ENCODE measurements at regions not wholly inside any gene's neighbourhood (a gene's known extent, or its start where the extent isn't known, plus 50 kb on each side); places are given as distances from the start of the nearest gene placed in this dataset.

DNA sequence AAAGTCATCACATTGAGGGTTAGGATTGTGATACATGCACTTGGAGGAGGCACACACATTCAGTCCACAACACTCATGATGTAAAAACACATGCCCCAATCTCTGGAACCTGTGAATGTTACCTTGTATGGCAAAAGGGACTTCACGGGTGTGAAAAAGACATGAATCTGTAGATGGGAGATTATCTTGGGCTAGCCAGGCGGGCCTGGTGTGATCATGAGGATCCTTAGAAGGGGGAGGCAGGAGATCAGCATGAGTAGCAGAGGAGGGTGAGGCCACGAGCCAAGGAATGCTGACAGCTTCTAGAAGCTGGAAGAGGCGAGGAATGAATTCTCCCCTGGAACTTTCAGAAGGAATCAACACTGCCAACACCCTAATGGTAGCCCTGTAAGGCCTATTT, 77.5 kb upstream of the ENPP6 start:
- TF ChIP-seq, protein P1, sequence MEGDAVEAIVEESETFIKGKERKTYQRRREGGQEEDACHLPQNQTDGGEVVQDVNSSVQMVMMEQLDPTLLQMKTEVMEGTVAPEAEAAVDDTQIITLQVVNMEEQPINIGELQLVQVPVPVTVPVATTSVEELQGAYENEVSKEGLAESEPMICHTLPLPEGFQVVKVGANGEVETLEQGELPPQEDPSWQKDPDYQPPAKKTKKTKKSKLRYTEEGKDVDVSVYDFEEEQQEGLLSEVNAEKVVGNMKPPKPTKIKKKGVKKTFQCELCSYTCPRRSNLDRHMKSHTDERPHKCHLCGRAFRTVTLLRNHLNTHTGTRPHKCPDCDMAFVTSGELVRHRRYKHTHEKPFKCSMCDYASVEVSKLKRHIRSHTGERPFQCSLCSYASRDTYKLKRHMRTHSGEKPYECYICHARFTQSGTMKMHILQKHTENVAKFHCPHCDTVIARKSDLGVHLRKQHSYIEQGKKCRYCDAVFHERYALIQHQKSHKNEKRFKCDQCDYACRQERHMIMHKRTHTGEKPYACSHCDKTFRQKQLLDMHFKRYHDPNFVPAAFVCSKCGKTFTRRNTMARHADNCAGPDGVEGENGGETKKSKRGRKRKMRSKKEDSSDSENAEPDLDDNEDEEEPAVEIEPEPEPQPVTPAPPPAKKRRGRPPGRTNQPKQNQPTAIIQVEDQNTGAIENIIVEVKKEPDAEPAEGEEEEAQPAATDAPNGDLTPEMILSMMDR (IDR thresholded peaks at IDR 0.05), result no peak
- TF ChIP-seq POLR2A (IDR thresholded peaks at IDR 0.05), result no peak

Measured in right lobe of liver (tissue), 4 donors.